K562 (cell line): ENCODE measurements at regions not wholly inside any gene's neighbourhood (a gene's known extent, or its start where the extent isn't known, plus 50 kb on each side); places are given as distances from the start of the nearest gene placed in this dataset.

ENCODE experiments used
- ATAC-seq: fragments of 200-7000 bp; cut with Tn5 transposase; 3 replicates; pipeline ENCODE4 v1.9.1; 2020; ENCODE audit warnings: moderate library complexity
- BruUV-seq: library from RNA; stranded (reverse); fragments of 400-500 nt; replicated peaks from 2 replicates; lab custom pipeline; 2021; lab: Mats Ljungman, UMichigan
- CTCF ChIA-PET: fragments of 300-600 bp; formaldehyde crosslinking; extraction: SDS; loops from one replicate; lab custom pipeline; 2021; ENCODE audit warnings: low intra/inter-chr PET ratio; lab: Yijun Ruan, JAX
- POLR2A ChIA-PET: fragments of 300-600, 350-650 bp; sonication (Branson Sonifier 250); formaldehyde crosslinking; extraction: SDS; loops from one replicate; lab custom pipeline; 2021; ENCODE audit warnings: antibody characterized with exemption, inconsistent platforms; lab: Yijun Ruan, JAX
- DNase-seq, 4 experiments: peaks; one replicate each; pipeline versions ENCODE4 v3.0.0 to v3.0.0-alpha.2; 2011 to 2018; ENCODE audit warnings: low spot score in 3 of 4, mixed read lengths in 3 of 4; ENCODE audit errors: extremely low read depth in 1 of 4
- FAIRE-seq: peaks from 2 replicates; lab custom pipeline; 2011; peaks lifted over from hg19 to GRCh38; lab: Jason Lieb, UNC
- H2AFZ ChIP-seq: 2 replicates; pipeline ENCODE4 v1.6.0; 2011; ENCODE audit warnings: low read depth, low read length, control low read depth, inconsistent platforms
- H3K27ac ChIP-seq: fragments of 200-600 bp; 3 replicates; pipeline ENCODE4 v1.8.0; 2011; ENCODE audit warnings: low read depth, mild to moderate bottlenecking, control low read depth, inconsistent platforms, low read length, moderate library complexity, mixed read lengths; ENCODE audit errors: extremely low read depth
- H3K27me3 ChIP-seq, 2 experiments: fragments of 300-600 bp in 1 of 2; 2 replicates in 1 of 2; 3 replicates in 1 of 2; pipeline versions ENCODE4 v1.6.0 to v1.8.0; 2011; ENCODE audit warnings: inconsistent platforms in 2 of 2, low read length in 2 of 2, mild to moderate bottlenecking in 1 of 2, mixed read lengths in 1 of 2, moderate library complexity in 1 of 2; ENCODE audit not compliant: control insufficient read depth in 2 of 2, insufficient read depth in 2 of 2
- H3K36me3 ChIP-seq: fragments of 300-600 bp; 3 replicates; pipeline ENCODE4 v1.8.0; 2011; ENCODE audit warnings: mild to moderate bottlenecking, low read length, inconsistent platforms; ENCODE audit not compliant: control insufficient read depth, insufficient read depth
- H3K4me1 ChIP-seq, 2 experiments: fragments of 200-600 bp in 1 of 2; replicated peaks in 1 of 2; 2 replicates in 1 of 2; 3 replicates in 1 of 2; pipeline versions ENCODE4 v1.5.1 to v1.8.0; 2011; ENCODE audit warnings: inconsistent platforms in 2 of 2, low read length in 2 of 2, mild to moderate bottlenecking in 1 of 2, mixed read lengths in 1 of 2, moderate library complexity in 1 of 2; ENCODE audit not compliant: control insufficient read depth in 2 of 2, insufficient read depth in 2 of 2
- H3K4me2 ChIP-seq: 2 replicates; pipeline ENCODE4 v1.6.1; 2011; ENCODE audit warnings: low read length, control low read depth, inconsistent platforms, mixed read lengths; ENCODE audit not compliant: insufficient read depth
- H3K4me3 ChIP-seq: fragments of 200-600 bp; sonication (generic), shearing (Covaris generic); 2 replicates; pipeline ENCODE4 v1.5.1; 2016; ENCODE audit warnings: control low read depth, inconsistent platforms
- H3K79me2 ChIP-seq: fragments of 200-600 bp; 3 replicates; pipeline ENCODE4 v1.8.0; 2011; ENCODE audit warnings: low read length, inconsistent platforms; ENCODE audit not compliant: control insufficient read depth, insufficient read depth
- H3K9ac ChIP-seq, 2 experiments: 2 replicates each; pipeline versions ENCODE4 v1.6.0 to v1.6.1; 2011; ENCODE audit warnings: low read depth in 2 of 2, low read length in 2 of 2, control low read depth in 1 of 2, inconsistent platforms in 1 of 2, mild to moderate bottlenecking in 1 of 2, mixed read lengths in 1 of 2; ENCODE audit not compliant: insufficient read depth in 1 of 2
- H3K9me1 ChIP-seq: one replicate; pipeline ENCODE4 v1.6.0; 2011; ENCODE audit warnings: inconsistent platforms, mild to moderate bottlenecking, low read length, moderate library complexity; ENCODE audit not compliant: control insufficient read depth, insufficient read depth
- H3K9me3 ChIP-seq: replicated peaks from 2 replicates; pipeline ENCODE4 v1.5.1; 2011; ENCODE audit warnings: low read depth, low read length, inconsistent platforms; ENCODE audit not compliant: control insufficient read depth, insufficient read depth
- H4K20me1 ChIP-seq: replicated peaks from 2 replicates; pipeline ENCODE4 v1.6.1; 2011; ENCODE audit warnings: low read length, inconsistent platforms, mixed read lengths; ENCODE audit not compliant: control insufficient read depth, insufficient read depth
- ERF ChIP-seq: fragments of 450-650 bp; formaldehyde crosslinking; IDR thresholded peaks from 2 replicates; pipeline ENCODE4 v1.4.0; 2020; ENCODE audit warnings: mild to moderate bottlenecking, mixed read lengths
- HOMEZ ChIP-seq: fragments of 250-450 bp; sonication (Bioruptor Pico); IDR thresholded peaks from 2 replicates; pipeline ENCODE4 v1.4.0; 2020; ENCODE audit warnings: mild to moderate bottlenecking, moderate library complexity
- IRF2 ChIP-seq: sonication (generic); formaldehyde crosslinking; IDR thresholded peaks from 2 replicates; pipeline ENCODE4 v1.8.1; 2022; ENCODE audit warnings: mild to moderate bottlenecking, missing genetic modification reagents
- LARP7 ChIP-seq: fragments of 450-650 bp; IDR thresholded peaks from 2 replicates; pipeline ENCODE4 v1.6.1; 2016
- MEF2D ChIP-seq: conservative IDR thresholded peaks from 2 replicates; pipeline ENCODE4 v1.6.1; 2016; ENCODE audit warnings: low read depth, missing genetic modification characterization, missing compliant biosample characterization
- NFYB ChIP-seq: IDR thresholded peaks from 2 replicates; pipeline ENCODE4 v1.6.1; 2011; ENCODE audit warnings: mild to moderate bottlenecking, moderate library complexity; ENCODE audit not compliant: insufficient read length; ENCODE audit errors: extremely low read depth
- PCBP1 ChIP-seq: fragments of 200-400 bp; formaldehyde crosslinking; IDR thresholded peaks from 2 replicates; pipeline ENCODE4 v1.6.1; 2018; ENCODE audit warnings: mild to moderate bottlenecking, low read depth, low read length; ENCODE audit not compliant: poor library complexity, severe bottlenecking
- SFPQ ChIP-seq: fragments of 200-400 bp; formaldehyde crosslinking; IDR thresholded peaks from 2 replicates; pipeline ENCODE4 v1.6.1; 2017; ENCODE audit warnings: mild to moderate bottlenecking, low read depth, low read length, moderate library complexity
- SMARCE1 ChIP-seq: fragments of 450-650 bp; IDR thresholded peaks from 2 replicates; pipeline ENCODE4 v1.7.1; 2016; ENCODE audit warnings: mild to moderate bottlenecking
- SNAPC5 ChIP-seq: fragments of 250-450 bp; sonication (Bioruptor Pico); IDR thresholded peaks from 2 replicates; pipeline ENCODE4 v1.8.0; 2021; ENCODE audit warnings: moderate library complexity, mild to moderate bottlenecking, inconsistent platforms
- SNIP1 ChIP-seq: fragments of 450-650 bp; IDR thresholded peaks from 2 replicates; pipeline ENCODE4 v1.7.1; 2017; ENCODE audit warnings: low read depth, mild to moderate bottlenecking
- ZNF23 ChIP-seq: fragments of 250-450 bp; sonication (Bioruptor Pico); IDR thresholded peaks from 2 replicates; pipeline ENCODE4 v1.4.0; 2020; ENCODE audit warnings: mild to moderate bottlenecking
- ZNF75A ChIP-seq: fragments of 450-650 bp; formaldehyde crosslinking; IDR thresholded peaks from 2 replicates; pipeline ENCODE4 v1.4.0; 2020; ENCODE audit warnings: mild to moderate bottlenecking
- WGBS: fragments of 100-300 bp; shearing (Covaris generic); methylation state at CpG from one replicate; pipeline ENCODE4 v1.1.6; 2016; ENCODE audit warnings: low coverage, mixed read lengths; ENCODE audit not compliant: insufficient coverage; ENCODE audit errors: missing lambda C conversion rate; 5-methylcytosine and 5-hydroxymethylcytosine counted together
- in situ Hi-C: fragments of 300-500 bp; cut with MboI; formaldehyde crosslinking; loops from 4 replicates; pipeline ENCODE4 v1.15.0; 2018; ENCODE audit warnings: inconsistent platforms, mixed read lengths
- intact Hi-C: fragments of 100-400 bp; cut with micrococcal nuclease; formaldehyde crosslinking; loops from 2 replicates; pipeline ENCODE4 v1.14.2; 2022
- TF ChIP-seq, protein P1 (sequence below), 2 experiments: fragments of 250-450 bp in 1 of 2; fragments of 450-650 bp in 1 of 2; sonication (Bioruptor Pico) in 1 of 2; IDR thresholded peaks; 2 replicates each; pipeline versions ENCODE4 v1.6.1 to v1.8.0; 2016 to 2021; ENCODE audit warnings: mild to moderate bottlenecking in 2 of 2, moderate library complexity in 2 of 2, missing compliant biosample characterization in 1 of 2, missing genetic modification characterization in 1 of 2

- H3K36me3 ChIP-seq: no peaks in the 10 kb centered on the region
- FAIRE-seq (no peak), ATAC-seq (no peak), DNase-seq (no peak)
- no peak overlapping the region for H3K4me2 ChIP-seq
- H4K20me1 ChIP-seq: no peaks in the 10 kb centered on the region
- ChIA-PET POLR2A (no interaction called here), CTCF (no interaction called here)
- 6% methylated on average over 11 of the region's 14 CpGs for WGBS
- no peaks in the 10 kb centered on the region for H3K4me1 ChIP-seq
- no peaks in the 10 kb centered on the region for H3K9me1 ChIP-seq
- no peaks in the 10 kb centered on the region for H3K79me2 ChIP-seq
- in situ Hi-C loops (no loop called here), intact Hi-C loops (no loop called here)
- no TSS peak for BruUV-seq
- H3K9ac ChIP-seq: no peak overlapping the region
- H3K4me3 ChIP-seq: no peak overlapping the region
- no peak overlapping the region for H2AFZ ChIP-seq
- no peaks in the 10 kb centered on the region for H3K27me3 ChIP-seq
- no peak for TF ChIP-seq PCBP1
- TF ChIP-seq SFPQ: no peak
- TF ChIP-seq, protein P1, sequence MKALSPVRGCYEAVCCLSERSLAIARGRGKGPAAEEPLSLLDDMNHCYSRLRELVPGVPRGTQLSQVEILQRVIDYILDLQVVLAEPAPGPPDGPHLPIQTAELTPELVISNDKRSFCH (CRISPR knock-in tag; IDR thresholded peaks at IDR 0.05): no peak
- TF ChIP-seq, protein P1 (tag; IDR thresholded peaks at IDR 0.05): no peak
- TF ChIP-seq MEF2D (tag): no peak
- no peak for TF ChIP-seq ZNF75A
- TF ChIP-seq LARP7: no peak
- no peak for TF ChIP-seq ZNF23
- TF ChIP-seq IRF2 (CRISPR knock-in tag): no peak
- TF ChIP-seq SMARCE1: no peak
- TF ChIP-seq SNIP1: no peak
- TF ChIP-seq SNAPC5 (CRISPR knock-in tag): no peak
- no peak for TF ChIP-seq NFYB
- TF ChIP-seq ERF (CRISPR knock-in tag): no peak
- no peak for TF ChIP-seq HOMEZ (CRISPR knock-in tag)
- no peak overlapping the region for H3K27ac ChIP-seq
- H3K9me3 ChIP-seq: no peaks in the 10 kb centered on the region
Observed at GRCh38 chr5:126228934-126229333, 194.3 kb upstream of the GRAMD2B start.
